Superior temporal gyrus (tissue), 1 donor: ENCODE measurements at regions not wholly inside any gene's neighbourhood (a gene's known extent, or its start where the extent isn't known, plus 50 kb on each side); places are given as distances from the start of the nearest gene placed in this dataset.
"Not testable (repeated sequence)": the region's sequence is repeated elsewhere in the genome, so short reads cannot be mapped to it uniquely, and the experiment has no call there.

ENCODE experiments used
- DNase-seq: peaks from one replicate; pipeline ENCODE4 v3.0.0-alpha.2; 2016; ENCODE audit errors: extremely low spot score

GRCh38 chr12:111155521-111155920, 213.4 kb downstream of the PHETA1 start:
- DNase-seq: no peak

- no peak for DNase-seq
Measured at GRCh38 chr12:111155020-111155419, 213.9 kb downstream of the PHETA1 start.

- no peak for DNase-seq
Measured at GRCh38 chr12:111154147-111154834, 214.6 kb downstream of the PHETA1 start.

- DNase-seq: no peak
Measured at GRCh38 chr12:111152561-111152960, 216.3 kb downstream of the PHETA1 start.

GRCh38 chr12:111150921-111151840, 217.7 kb downstream of the PHETA1 start:
- DNase-seq: no peak

DNA sequence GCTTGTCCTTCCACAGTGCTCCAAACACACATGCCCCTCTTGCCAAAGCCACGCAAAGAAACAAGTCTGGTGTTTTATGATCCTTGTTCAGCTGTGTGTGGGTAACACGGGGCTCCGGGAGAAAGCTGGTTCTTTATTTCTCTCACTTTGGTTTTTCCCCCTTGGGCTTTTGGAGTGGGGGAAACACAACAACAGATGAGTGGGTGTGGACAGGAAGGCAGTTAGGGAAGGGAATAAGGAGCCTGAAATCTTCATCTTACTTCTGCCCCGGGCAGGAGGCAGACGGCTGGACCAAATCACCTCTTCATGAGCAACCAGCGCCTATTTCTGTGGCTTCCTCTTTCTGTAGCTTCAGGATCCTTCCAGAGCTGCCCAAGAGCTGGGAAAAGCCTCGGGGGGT, 218.5 kb downstream of the PHETA1 start:
- no peak for DNase-seq

DNA sequence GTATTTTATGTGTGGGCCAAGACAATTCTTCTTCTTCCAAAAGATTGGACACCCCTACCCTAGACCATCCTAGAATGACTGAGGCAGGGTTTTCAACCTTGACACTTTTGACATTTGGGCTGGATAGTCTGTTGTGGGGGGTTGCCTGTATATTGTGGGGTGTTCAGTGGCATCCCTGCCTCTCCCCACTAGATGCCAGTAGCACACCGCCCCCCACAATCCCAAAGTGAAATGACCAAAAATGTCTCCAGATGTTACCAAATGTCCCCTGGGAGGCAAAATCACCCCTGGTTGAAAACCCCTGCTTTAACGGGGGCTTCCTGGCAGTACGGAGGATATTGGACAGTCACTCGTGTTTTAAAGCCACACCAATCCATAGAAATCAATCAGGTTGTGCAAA, 219.6 kb downstream of the PHETA1 start:
- no peak for DNase-seq

GRCh38 chr12:111148005-111148404, 220.9 kb downstream of the PHETA1 start:
- no peak for DNase-seq

DNA sequence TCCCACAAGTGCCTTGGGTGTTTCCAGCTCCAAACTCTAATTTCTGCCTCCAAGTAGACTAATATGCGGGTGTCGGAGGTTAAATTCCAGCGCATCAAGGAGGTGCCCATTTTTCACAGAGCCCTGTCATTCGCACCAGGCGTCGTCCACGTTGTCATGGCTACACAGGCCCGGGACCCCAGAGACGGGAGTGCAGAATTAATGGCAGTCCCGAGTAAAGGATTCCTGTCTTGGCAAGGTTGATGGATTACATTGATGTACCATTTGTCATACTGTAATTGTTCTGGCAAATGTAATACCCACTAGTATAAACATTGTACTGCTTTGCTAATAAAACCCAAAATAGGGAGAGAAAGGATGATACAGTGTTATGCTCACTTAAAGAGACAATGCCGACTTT, 222.9 kb upstream of the MYL2 start:
- DNase-seq: no peak

DNA sequence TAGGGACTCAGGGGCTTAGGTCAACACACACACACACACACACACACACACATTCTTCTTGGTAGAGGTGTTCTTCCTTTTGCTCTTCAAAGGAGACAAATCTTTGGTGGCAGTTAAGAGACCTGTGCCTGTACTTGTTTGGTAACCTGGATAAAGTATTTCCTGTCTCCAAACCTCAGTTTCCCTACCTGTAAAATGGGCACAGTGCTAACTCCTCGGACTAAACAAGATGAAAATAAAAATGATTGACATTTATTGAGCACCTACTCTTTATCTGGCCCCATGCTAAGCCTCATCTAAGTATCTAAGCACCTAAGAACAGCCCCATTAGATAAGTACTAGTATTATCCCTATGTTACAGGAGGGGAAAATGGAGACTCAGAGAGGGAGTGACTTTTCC, 220.8 kb upstream of the MYL2 start:
- no peak for DNase-seq

DNA sequence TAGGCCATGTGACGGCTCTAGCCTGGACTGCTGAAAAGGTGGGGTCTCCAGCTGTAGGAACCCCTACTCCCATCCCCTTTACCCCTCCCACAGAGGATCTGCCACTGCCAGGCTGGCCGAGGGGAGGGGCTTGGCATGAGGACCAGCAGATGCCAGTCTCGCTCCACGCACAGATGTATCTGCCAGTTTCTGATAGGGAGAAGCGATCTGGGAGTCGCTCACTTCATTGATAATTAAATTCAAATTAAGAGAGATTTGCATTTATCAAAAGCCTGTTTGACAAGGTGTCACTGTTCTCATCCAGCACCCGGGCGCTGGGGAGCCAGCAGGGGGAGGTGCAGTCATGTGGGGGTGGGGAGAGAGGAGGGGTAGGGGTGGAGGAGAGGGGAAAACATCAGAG, 217.6 kb upstream of the MYL2 start:
- no peak for DNase-seq

- no peak for DNase-seq
Measured at GRCh38 chr12:111135293-111135832, 215.0 kb upstream of the MYL2 start.

DNA sequence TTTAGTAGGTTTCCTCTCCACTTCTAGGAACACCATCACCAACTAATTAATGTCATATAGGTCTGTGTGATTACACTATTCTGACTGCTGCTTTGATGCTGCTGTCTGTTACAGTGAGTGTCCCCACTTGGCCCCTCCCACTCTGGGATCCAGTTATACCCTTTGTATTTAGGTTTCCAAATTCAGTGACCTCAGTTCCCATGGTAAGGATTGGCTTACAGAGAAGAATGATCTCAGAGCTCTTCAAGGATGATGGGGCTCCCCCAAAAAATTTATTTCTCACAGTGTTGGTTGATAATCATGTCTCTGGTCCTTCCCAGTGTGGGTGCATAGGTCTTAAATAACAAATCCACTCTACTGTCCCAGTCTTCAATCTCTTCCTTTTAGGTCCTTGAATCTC, 210.0 kb upstream of the MYL2 start:
- DNase-seq: no peak

- no peak for DNase-seq
Measured at GRCh38 chr12:111129149-111129767, 208.9 kb upstream of the MYL2 start.

DNA sequence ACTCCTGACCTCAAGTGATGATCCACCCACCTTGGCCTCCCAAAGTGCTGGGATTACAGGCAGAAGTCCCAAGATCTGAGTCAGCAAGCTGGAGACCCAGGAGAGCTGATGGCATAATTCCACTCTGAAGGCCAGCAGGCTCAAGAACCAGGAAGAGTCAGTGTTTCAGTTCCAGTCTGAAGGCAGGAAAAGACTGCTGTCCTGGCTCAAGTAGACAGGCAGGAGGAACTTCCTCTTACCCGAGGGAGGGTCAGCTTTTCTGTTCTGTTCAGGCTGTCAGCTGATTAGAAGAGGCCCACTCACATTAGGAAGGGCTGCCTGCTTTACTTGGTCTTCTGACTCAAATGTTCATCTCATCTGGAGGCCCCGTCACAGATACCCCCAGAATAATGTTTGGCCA, 206.0 kb upstream of the MYL2 start:
- no peak for DNase-seq

DNA sequence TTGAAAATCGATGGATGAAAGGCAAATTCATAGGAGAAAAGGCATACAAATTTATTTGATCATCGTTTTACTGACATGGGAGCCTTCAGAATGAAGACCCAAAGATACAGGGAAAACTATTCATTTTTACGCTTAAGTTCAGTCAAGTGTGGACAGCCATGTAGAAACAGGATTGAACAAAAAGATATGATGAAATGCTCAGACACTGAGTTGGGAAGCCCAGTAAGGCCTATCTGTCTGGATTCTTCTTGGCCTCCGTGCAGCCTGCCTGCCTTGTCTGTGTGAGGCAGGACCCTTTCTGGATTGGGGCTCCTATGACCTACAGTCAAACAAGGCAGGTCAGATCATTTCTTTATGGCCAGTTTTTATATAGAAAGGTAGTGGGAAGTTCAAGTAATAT, 203.8 kb upstream of the MYL2 start:
- no peak for DNase-seq

DNA sequence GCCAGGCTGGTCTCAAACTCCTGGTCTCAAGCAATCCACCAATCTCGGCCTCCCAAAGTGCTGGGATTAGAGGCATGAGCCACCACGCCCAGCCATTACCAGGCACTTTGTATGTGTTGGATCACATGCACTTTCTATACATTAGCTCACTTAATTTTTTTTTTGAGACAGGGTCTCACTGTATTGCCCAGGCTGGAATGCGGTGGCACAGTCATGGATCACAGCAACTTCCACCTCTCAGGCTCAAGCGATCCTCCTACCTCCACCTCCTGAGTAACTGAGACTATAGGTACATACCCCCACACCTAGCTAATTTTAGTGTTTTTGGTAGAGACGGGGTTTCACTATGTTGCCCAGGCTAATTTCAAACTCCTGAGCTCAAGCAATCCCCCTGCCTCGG, 203.0 kb upstream of the MYL2 start:
- no peak for DNase-seq

DNA sequence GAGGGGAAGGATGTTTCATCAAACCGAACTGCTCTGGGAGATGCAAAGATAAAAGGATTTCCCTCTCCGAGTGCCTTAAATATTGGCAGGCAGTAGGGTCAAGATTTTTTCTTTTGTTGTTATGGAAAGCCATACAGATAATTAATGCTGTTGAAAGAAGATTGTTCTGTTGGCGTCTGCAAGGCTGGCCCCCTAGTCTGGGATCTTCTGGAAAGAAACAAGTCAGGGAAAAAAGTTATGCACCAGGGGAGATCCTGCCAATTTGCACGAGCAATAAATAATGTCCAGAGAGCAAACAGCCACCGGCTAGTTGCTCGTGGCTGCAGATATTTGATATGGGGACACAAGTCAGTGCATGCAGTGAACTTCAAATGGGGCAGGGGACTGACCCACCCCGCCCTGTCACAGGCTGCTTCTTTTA, 202.1 kb upstream of the MYL2 start:
- no peak for DNase-seq

- no peak for DNase-seq
Measured at GRCh38 chr12:111121840-111122239, 201.5 kb upstream of the MYL2 start.

DNA sequence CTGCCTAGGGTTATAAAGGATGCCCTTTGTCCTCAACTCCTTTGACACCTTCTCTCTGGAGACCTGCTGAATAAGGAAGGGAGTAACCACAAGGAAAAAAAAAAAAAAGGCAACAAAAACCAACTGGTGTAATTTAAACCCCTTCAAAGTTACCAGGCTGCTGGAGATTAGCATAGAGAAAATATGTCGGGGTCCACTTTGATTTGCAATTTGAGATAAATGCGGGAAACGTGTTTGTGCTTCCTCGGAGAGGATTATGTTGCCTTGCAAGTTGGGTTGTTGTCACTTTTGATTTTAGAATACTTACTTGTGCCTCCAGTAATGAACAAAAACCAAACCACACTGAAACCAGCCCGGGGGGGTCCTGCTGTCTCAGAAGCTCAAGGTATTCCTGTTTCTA, 200.2 kb upstream of the MYL2 start:
- DNase-seq: no peak

GRCh38 chr12:111117017-111117416, 196.6 kb upstream of the MYL2 start:
- DNase-seq: no peak

DNA sequence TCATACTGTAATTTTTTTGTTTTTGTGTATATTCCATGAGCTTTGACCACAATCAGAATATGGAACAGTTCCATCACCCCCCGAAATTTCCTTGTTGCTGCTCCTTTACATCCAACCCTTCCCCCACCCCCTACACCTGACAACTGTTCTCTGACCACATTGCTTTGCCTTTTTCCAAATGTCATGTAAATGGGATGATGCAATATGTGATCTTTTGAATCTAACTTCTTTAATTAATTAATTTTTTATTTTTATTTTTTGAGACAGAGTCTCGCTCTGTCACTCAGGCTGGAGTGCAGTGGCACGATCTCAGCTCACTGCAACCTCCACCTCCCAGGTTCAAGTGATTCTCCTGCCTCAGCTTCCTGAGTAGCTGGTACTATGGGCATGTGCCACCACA, 192.9 kb upstream of the MYL2 start:
- DNase-seq: not testable (repeated sequence)
